ENCODE measurements at regions not wholly inside any gene's neighbourhood (a gene's known extent, or its start where the extent isn't known, plus 50 kb on each side); places are given as distances from the start of the nearest gene placed in this dataset.

DNA sequence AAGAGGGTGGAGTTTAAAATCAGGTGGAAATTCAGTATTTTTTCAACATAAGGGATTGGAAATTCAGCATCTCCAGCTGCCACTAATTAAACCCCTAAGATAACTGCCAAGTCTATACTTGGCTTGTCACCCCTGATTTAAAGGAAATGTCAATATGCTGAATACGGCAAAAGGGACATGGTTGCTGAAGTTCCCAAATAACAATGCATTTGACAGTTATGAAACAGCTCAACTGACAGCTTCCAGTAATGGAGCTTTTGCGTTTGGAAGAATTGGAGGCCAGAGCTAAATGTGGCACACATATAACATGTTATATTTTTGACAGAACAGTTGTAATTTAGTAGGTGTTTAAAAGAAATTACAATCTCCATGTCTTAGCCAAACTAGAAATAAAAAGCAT lies 1867.9 kb upstream of the LRRTM1 start:
- TF ChIP-seq POLR2A (IDR thresholded peaks at IDR 0.05) (no peak), CTCF (IDR thresholded peaks at IDR 0.05) (no peak)

Data from testis (tissue), 2 donors.